ENCODE measurements at regions not wholly inside any gene's neighbourhood (a gene's known extent, or its start where the extent isn't known, plus 50 kb on each side); places are given as distances from the start of the nearest gene placed in this dataset.

DNA sequence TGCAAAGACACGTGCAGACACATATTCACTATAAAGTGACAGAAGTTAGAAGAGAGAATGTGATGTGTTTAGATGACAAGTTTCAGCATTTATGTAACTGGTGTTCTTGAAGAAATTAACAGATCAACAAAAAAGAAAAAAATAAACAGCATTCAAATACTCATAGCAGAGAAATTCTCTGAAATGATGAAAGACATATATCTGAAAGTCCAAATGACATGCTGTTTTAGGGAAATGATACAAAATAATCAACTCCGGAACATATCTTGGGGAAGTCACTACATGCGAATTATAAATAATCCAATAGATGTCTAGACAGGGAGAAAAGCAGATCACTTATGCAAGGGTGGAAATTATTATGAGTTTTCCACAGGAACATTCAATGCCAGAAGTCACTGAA, 146.0 kb downstream of the SPANXN4 start:
- Histone ChIP-seq H3K27me3 (no peaks in the 10 kb centered on the region), H4K20me1 (ENCODE audit: low read depth) (no peaks in the 10 kb centered on the region), H3K27ac (no peak overlapping the region), H3K9me3 (ENCODE audit: low read depth) (peaks cover 9% of the 10 kb centered on the region), H3K36me3 (no peaks in the 10 kb centered on the region), H3F3A (ENCODE audit: low read depth) (no peaks in the 10 kb centered on the region), H3K4me3 (no peak overlapping the region), H3K4me2 (no peak overlapping the region), H2AFZ (replicated peaks) (no peak overlapping the region), H3K79me2 (ENCODE audit: low read depth) (no peaks in the 10 kb centered on the region), H3K4me1 (no peaks in the 10 kb centered on the region), H3K9ac (no peak overlapping the region)
- no peaks in the 10 kb centered on the region for H3K27me3 Mint-ChIP-seq (ENCODE audit: insufficient read depth, low read depth)
- H3K27ac Mint-ChIP-seq = no peak overlapping the region
- no peaks in the 10 kb centered on the region for H3K36me3 Mint-ChIP-seq
- no peak overlapping the region for H3K4me3 Mint-ChIP-seq
- no peak for DNase-seq (ENCODE audit: low spot score)
- no peaks in the 10 kb centered on the region for H3K4me1 Mint-ChIP-seq
- H3K9me3 Mint-ChIP-seq = peaks cover 2% of the 10 kb centered on the region
- TF ChIP-seq, protein P1, sequence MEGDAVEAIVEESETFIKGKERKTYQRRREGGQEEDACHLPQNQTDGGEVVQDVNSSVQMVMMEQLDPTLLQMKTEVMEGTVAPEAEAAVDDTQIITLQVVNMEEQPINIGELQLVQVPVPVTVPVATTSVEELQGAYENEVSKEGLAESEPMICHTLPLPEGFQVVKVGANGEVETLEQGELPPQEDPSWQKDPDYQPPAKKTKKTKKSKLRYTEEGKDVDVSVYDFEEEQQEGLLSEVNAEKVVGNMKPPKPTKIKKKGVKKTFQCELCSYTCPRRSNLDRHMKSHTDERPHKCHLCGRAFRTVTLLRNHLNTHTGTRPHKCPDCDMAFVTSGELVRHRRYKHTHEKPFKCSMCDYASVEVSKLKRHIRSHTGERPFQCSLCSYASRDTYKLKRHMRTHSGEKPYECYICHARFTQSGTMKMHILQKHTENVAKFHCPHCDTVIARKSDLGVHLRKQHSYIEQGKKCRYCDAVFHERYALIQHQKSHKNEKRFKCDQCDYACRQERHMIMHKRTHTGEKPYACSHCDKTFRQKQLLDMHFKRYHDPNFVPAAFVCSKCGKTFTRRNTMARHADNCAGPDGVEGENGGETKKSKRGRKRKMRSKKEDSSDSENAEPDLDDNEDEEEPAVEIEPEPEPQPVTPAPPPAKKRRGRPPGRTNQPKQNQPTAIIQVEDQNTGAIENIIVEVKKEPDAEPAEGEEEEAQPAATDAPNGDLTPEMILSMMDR (IDR thresholded peaks at IDR 0.05) = no peak
- TF ChIP-seq EZH2phosphoT487 (IDR thresholded peaks at IDR 0.05) (no peak), EZH2 (IDR thresholded peaks at IDR 0.05) (no peak)

DNA sequence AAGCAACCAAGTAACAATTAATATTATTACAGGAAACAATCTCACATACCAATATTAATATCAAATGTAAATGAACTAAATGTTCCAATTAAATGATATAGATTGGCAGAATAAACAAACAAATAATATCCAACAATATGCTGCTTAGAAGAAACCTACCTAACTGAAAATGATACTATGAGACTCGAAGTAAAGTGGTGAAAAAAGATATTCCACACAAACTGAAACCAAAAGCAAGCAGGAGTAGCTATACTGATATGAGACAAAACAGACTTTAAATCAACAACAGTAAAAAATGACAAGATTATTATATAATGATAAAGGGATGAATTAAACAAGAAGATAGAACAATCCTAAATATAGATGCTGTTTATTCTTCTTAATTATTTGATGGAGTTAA, 140.1 kb downstream of the SPANXN4 start:
- DNase-seq (ENCODE audit: low spot score) = no peak
- H3K9me3 Mint-ChIP-seq = no peaks in the 10 kb centered on the region
- Histone ChIP-seq H3K9me3 (ENCODE audit: low read depth) (no peaks in the 10 kb centered on the region), H3K4me3 (no peak overlapping the region), H3K4me1 (peaks cover 8% of the 10 kb centered on the region), H2AFZ (replicated peaks) (no peak overlapping the region), H3K27ac (no peak overlapping the region), H3K36me3 (no peaks in the 10 kb centered on the region), H4K20me1 (ENCODE audit: low read depth) (no peaks in the 10 kb centered on the region), H3K4me2 (no peak overlapping the region), H3K27me3 (no peaks in the 10 kb centered on the region), H3K79me2 (ENCODE audit: low read depth) (no peaks in the 10 kb centered on the region), H3K9ac (no peak overlapping the region), H3F3A (ENCODE audit: low read depth) (no peaks in the 10 kb centered on the region)
- no peaks in the 10 kb centered on the region for H3K27me3 Mint-ChIP-seq (ENCODE audit: insufficient read depth, low read depth)
- H3K4me1 Mint-ChIP-seq = no peaks in the 10 kb centered on the region
- no peaks in the 10 kb centered on the region for H3K36me3 Mint-ChIP-seq
- H3K4me3 Mint-ChIP-seq = no peak overlapping the region
- TF ChIP-seq, protein P1 (IDR thresholded peaks at IDR 0.05) = no peak
- no peak for TF ChIP-seq EZH2phosphoT487 (IDR thresholded peaks at IDR 0.05)
- no peak overlapping the region for H3K27ac Mint-ChIP-seq

DNA sequence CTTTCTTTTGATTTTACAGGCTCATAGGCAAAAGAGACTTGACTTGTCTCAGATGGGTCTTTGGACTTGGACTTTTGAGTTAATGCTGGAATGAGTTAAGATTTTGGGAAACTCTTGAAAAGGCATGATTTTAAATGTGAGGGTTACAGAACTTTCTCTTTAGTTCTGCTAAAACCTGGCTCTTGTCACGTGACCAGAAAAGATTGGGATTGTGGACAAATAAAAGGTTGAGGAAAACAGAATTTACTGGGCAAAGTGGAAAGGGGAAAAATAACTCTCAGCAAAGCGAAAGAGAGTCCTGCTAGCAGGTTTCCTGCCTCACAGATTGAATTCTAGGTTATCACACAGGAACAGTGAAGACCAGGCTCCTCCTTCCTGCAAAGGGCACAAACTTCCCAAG, 114.0 kb downstream of the SPANXN4 start:
- TF ChIP-seq EZH2 (IDR thresholded peaks at IDR 0.05) (no peak), EZH2phosphoT487 (IDR thresholded peaks at IDR 0.05) (no peak)
- TF ChIP-seq, protein P1 (IDR thresholded peaks at IDR 0.05) = no peak

More for the DNA sequence above, 114.0 kb downstream of the SPANXN4 start:
- H3K79me2 ChIP-seq (ENCODE audit: low read depth) = no peaks in the 10 kb centered on the region
- Mint-ChIP-seq H3K9me3 (peaks cover 8% of the 10 kb centered on the region), H3K27ac (no peak overlapping the region), H3K27me3 (ENCODE audit: insufficient read depth, low read depth) (peaks cover 3% of the 10 kb centered on the region), H3K36me3 (no peaks in the 10 kb centered on the region), H3K4me3 (no peak overlapping the region), H3K4me1 (no peaks in the 10 kb centered on the region)
- no peak overlapping the region for H3K27ac ChIP-seq
- no peaks in the 10 kb centered on the region for H3K36me3 ChIP-seq
- no peak overlapping the region for H2AFZ ChIP-seq (replicated peaks)
- no peaks in the 10 kb centered on the region for H4K20me1 ChIP-seq (ENCODE audit: low read depth)
- H3K4me3 ChIP-seq = no peak overlapping the region
- H3K9ac ChIP-seq = no peak overlapping the region
- H3K4me1 ChIP-seq = no peaks in the 10 kb centered on the region
- no peaks in the 10 kb centered on the region for H3F3A ChIP-seq (ENCODE audit: low read depth)
- no peak for DNase-seq (ENCODE audit: low spot score)
- no peak overlapping the region for H3K4me2 ChIP-seq
- no peaks in the 10 kb centered on the region for H3K27me3 ChIP-seq
- H3K9me3 ChIP-seq (ENCODE audit: low read depth) = peaks cover 3% of the 10 kb centered on the region
